ENCODE measurements at regions not wholly inside any gene's neighbourhood (a gene's known extent, or its start where the extent isn't known, plus 50 kb on each side); places are given as distances from the start of the nearest gene placed in this dataset.
A peak's percentile ranks its signal among the peaks of the same experiment; 100 is the strongest.

GRCh38 chr18:75884728-75885127 lies 457.2 kb upstream of the SMIM21 start:
- no peaks in the 10 kb centered on the region for H3K79me2 ChIP-seq (ENCODE audit: insufficient read depth, low read length)
- H3K27me3 ChIP-seq (ENCODE audit: control insufficient read depth in 2 of 2, insufficient read depth in 2 of 2, low read length in 2 of 2), result no peaks in the 10 kb centered on the region
- Mint-ChIP-seq H3K4me1 (no peaks in the 10 kb centered on the region), H3K4me3 (peak overlapping the region in 1 of 2 donors; percentile 1), H3K36me3 (no peaks in the 10 kb centered on the region), H3K27ac (no peak overlapping the region), H3K27me3 (ENCODE audit: low read depth in 3 of 3) (peaks cover 0 to 2% (median 1%) of the 10 kb centered on the region in 3 donors), H3K9me3 (peaks cover 0 to 3% (median 0%) of the 10 kb centered on the region in 7 donors)
- no peak overlapping the region for H3K4me2 ChIP-seq (replicated peaks; ENCODE audit: extremely low read depth, low read length, poor library complexity, severe bottlenecking)
- H3K27ac ChIP-seq (ENCODE audit: low read depth in 1 of 2, low read length in 2 of 2), result no peak overlapping the region
- intact Hi-C loops (cut with micrococcal nuclease), result no loop called here
- H4K20me1 ChIP-seq (ENCODE audit: insufficient read depth, low read length), result no peaks in the 10 kb centered on the region
- no peak for TF ChIP-seq CTCF (IDR thresholded peaks at IDR 0.05)
- no peak overlapping the region for H3K4me3 ChIP-seq (replicated peaks in 1 of 3; ENCODE audit: low read depth in 2 of 3, low read length in 3 of 3)
- H3K36me3 ChIP-seq (replicated peaks in 1 of 2; ENCODE audit: control insufficient read depth in 1 of 2, insufficient read depth in 2 of 2, low read length in 2 of 2), result no peaks in the 10 kb centered on the region
- H2AFZ ChIP-seq (ENCODE audit: insufficient read depth, low read depth, low read length, poor library complexity, severe bottlenecking), result no peak overlapping the region
- DNase-seq, result no peak
- no peak overlapping the region for H3K9ac ChIP-seq (ENCODE audit: insufficient read depth, low read length, poor library complexity, severe bottlenecking)
- no peaks in the 10 kb centered on the region for H3K9me3 ChIP-seq (replicated peaks in 1 of 2; ENCODE audit: control insufficient read depth in 1 of 2, insufficient read depth in 1 of 2, low read length in 2 of 2)
- no peaks in the 10 kb centered on the region for H3K4me1 ChIP-seq (ENCODE audit: control insufficient read depth in 1 of 2, insufficient read depth in 2 of 2, low read length in 2 of 2)
- WGBS (ENCODE audit: insufficient coverage), result no CpG with 5 or more reads among the region's 4 CpGs

- no peaks in the 10 kb centered on the region for H3K27me3 Mint-ChIP-seq (ENCODE audit: low read depth in 3 of 3)
- H3K4me3 Mint-ChIP-seq, result no peak overlapping the region
- TF ChIP-seq CTCF (IDR thresholded peaks at IDR 0.05), result no peak
- Histone ChIP-seq H3K4me1 (ENCODE audit: control insufficient read depth in 1 of 2, insufficient read depth in 2 of 2, low read length in 2 of 2) (no peaks in the 10 kb centered on the region), H3K4me3 (replicated peaks in 1 of 3; ENCODE audit: low read depth in 2 of 3, low read length in 3 of 3) (no peak overlapping the region), H3K9me3 (replicated peaks in 1 of 2; ENCODE audit: control insufficient read depth in 1 of 2, insufficient read depth in 1 of 2, low read length in 2 of 2) (peaks cover 0 to 3% of the 10 kb centered on the region in 2 donors), H3K36me3 (replicated peaks in 1 of 2; ENCODE audit: control insufficient read depth in 1 of 2, insufficient read depth in 2 of 2, low read length in 2 of 2) (no peaks in the 10 kb centered on the region), H3K4me2 (replicated peaks; ENCODE audit: extremely low read depth, low read length, poor library complexity, severe bottlenecking) (no peak overlapping the region), H3K9ac (ENCODE audit: insufficient read depth, low read length, poor library complexity, severe bottlenecking) (no peak overlapping the region), H2AFZ (ENCODE audit: insufficient read depth, low read depth, low read length, poor library complexity, severe bottlenecking) (no peak overlapping the region), H4K20me1 (ENCODE audit: insufficient read depth, low read length) (no peaks in the 10 kb centered on the region), H3K27ac (ENCODE audit: low read depth in 1 of 2, low read length in 2 of 2) (no peak overlapping the region), H3K27me3 (ENCODE audit: control insufficient read depth in 2 of 2, insufficient read depth in 2 of 2, low read length in 2 of 2) (no peaks in the 10 kb centered on the region), H3K79me2 (ENCODE audit: insufficient read depth, low read length) (no peaks in the 10 kb centered on the region)
- no peak overlapping the region for H3K27ac Mint-ChIP-seq
- intact Hi-C loops (cut with micrococcal nuclease), result no loop called here
- WGBS (ENCODE audit: insufficient coverage), result 84% methylated on average over 5 of the region's 6 CpGs
- H3K9me3 Mint-ChIP-seq, result peaks cover 0 to 15% (median 2%) of the 10 kb centered on the region in 7 donors
- H3K4me1 Mint-ChIP-seq, result no peaks in the 10 kb centered on the region
- no peak for DNase-seq
- no peaks in the 10 kb centered on the region for H3K36me3 Mint-ChIP-seq
These were observed 453.5 kb upstream of the SMIM21 start for GRCh38 chr18:75880925-75881504.
